GM19043 (cell line): ENCODE measurements at regions not wholly inside any gene's neighbourhood (a gene's known extent, or its start where the extent isn't known, plus 50 kb on each side); places are given as distances from the start of the nearest gene placed in this dataset.

ENCODE experiments used
- ATAC-seq: cut with Tn5 transposase; IDR thresholded peaks from one replicate; pipeline ENCODE4 v1.9.1; 2021; ENCODE audit warnings: low read depth; ENCODE audit not compliant: unreplicated experiment

GRCh38 chr10:4512671-4513240 lies 313.3 kb upstream of the AKR1E2 start:
- ATAC-seq, result no peak

- no peak for ATAC-seq
Observed at GRCh38 chr10:4512196-4512595, 313.8 kb upstream of the AKR1E2 start.

DNA sequence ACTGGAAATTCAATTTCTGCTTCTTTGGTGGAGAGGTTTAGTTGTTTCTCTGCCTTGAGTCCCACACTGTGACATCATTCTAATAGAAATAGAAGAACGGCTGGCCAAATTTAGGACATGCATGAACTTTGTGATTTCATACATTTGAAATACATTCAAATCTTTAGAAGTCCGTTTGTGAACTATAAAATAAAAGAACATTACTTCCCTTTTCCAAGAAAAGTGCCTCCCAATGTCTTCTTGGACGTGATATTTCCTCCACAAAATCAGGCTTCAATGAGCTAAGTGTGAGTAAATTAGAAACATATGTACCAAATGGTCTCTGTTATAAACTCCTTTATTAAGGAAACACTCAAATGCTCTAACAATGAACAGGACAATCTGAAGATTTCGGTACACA lies 314.5 kb upstream of the AKR1E2 start:
- no peak for ATAC-seq

- no peak for ATAC-seq
Observed at GRCh38 chr10:4509405-4509804, 316.6 kb upstream of the AKR1E2 start.

- ATAC-seq, result no peak
Observed at GRCh38 chr10:4506095-4506494, 319.9 kb upstream of the AKR1E2 start.

GRCh38 chr10:4504550-4504949 lies 321.5 kb upstream of the AKR1E2 start:
- ATAC-seq, result no peak

DNA sequence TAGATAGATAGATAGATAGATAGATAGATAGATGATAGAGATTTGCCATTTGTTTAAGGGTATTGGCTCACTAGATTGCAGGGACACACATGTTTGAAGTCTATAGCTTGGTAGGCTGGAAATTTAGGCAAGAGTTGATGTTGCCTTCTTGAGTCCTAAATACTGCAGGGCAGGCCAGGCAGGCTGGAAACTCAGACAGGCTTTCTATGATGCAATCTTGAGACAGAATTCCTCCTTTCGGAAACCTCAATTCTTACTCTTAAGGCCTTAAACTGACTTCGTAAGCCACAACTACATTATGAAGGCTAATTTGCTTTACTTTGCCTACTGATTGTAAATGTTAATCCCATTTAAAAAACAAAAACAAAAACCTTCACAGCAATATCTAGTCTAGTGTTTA lies 322.9 kb upstream of the AKR1E2 start:
- ATAC-seq, result no peak

DNA sequence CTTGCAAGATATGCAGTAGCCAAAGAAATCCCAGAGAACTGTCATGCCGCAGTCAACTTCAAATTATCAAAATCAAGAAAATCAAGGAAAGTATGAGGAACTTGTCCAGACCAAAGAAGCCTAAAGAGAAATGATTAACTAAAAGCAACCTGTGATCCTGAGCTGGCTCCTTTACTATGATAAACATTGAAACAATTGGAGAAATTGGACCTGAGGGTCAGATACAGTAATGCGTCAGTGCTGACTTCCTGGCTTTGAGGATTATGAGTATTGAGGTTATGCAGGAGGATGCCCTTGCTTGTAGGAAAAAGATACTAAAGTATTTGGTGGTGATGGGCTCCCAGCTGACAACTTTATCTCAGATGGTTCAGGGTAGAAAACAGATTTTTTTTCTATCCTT lies 324.7 kb upstream of the AKR1E2 start:
- no peak for ATAC-seq

DNA sequence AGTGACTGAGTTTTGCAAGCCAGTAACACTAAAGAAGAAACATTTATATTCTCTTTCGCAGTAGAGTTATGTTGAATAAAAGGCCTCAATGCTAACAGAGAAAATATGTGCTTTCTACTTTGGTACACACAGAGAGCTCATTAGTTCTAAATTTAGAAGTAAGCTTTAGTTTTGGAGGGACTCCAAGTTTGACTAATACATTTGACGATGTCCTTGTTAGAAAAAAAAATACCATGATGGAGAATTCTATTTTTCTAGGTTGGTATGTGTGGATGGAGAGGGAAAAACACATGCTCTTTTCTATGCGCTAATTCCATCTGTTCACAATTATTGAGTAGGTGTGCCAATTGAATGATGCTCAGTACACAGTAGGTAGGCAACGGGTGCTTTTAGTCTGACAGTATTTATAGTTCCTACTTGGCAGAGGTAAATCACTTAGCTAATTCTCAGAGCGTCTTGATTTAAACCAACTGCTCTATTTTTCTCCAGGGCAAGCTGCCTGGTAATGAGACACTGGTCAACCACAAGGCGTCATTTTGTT lies 327.2 kb upstream of the AKR1E2 start:
- no peak for ATAC-seq

DNA sequence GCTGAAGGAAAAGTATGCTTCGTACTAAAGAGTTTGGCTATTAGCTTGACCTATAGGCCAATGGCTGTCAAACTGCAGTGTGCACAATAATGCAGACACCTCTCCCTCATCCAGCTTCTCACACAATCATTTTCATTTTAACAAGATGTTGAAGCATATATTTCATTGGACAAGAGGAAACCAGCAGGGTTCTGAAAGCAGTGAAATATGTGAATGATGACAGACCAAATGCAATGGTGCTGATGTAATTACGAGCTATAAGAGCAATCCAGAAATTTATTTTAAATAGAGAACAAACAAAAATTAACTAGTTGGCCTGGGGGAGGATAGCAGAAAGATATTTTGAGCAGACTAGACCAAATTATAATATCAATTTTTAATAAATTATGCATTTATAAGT lies 331.5 kb upstream of the AKR1E2 start:
- no peak for ATAC-seq

DNA sequence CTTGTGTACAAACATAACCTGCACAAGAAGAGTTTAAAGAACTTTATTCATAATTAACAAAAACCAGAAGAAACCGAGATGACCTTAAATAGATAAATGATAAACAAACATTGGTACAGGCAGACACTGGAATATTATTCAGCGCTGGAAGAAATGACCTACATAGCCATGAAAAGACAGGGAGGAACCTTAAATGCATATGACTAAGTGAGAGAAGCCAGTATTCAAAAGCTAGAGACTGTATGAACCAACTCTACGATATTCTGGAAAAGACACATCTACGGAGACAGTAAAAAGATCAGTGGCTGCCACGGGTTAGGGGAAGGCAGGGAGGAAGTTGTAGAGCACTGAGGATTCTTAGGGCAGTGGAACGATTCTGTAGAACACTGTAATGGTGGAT lies 333.8 kb upstream of the AKR1E2 start:
- no peak for ATAC-seq

DNA sequence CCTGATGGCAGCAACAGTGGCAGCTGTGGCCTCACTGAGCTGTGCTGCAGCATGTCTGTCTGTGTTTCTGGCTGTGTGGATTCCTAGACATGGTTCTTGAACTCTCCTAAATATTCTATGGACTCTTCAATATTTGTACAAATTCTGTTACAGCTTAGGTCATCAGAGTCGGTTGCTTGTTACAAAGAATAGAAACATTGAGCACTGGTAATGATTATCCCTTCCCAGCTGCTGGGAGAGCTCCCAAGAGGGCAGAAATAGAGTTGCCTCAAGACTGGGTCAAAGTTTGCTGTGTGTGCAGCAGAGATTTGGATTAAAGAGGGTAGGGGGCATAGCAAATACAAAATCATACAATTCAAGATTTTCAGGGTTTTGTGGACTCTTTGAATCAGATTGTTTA lies 337.1 kb upstream of the AKR1E2 start:
- no peak for ATAC-seq

- ATAC-seq, result no peak
Observed at GRCh38 chr10:4485636-4486035, 340.4 kb upstream of the AKR1E2 start.

GRCh38 chr10:4483811-4484210 lies 342.2 kb upstream of the AKR1E2 start:
- ATAC-seq, result no peak

DNA sequence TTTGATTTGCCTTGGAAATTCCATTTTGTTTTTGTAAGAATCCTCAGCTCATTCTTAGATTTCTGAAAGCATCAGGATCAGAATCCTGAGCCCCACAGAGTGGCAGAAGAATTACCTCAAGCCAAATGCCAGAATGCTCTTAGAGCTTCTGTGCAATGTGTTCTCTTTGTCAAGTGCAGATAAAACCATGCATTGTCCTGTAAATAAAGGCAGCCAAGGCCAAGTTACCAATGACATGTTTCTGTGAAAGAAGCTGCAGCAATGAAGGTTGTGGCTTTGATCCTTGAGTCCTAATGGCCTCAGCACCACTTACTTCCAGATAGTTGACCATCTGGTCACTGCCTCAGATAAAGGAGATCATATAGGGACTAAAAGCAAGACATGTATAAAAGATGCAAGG lies 343.3 kb upstream of the AKR1E2 start:
- ATAC-seq, result no peak

GRCh38 chr10:4481192-4481591 lies 344.8 kb upstream of the AKR1E2 start:
- ATAC-seq, result no peak

- ATAC-seq, result no peak
Observed at GRCh38 chr10:4479342-4479741, 346.7 kb upstream of the AKR1E2 start.

DNA sequence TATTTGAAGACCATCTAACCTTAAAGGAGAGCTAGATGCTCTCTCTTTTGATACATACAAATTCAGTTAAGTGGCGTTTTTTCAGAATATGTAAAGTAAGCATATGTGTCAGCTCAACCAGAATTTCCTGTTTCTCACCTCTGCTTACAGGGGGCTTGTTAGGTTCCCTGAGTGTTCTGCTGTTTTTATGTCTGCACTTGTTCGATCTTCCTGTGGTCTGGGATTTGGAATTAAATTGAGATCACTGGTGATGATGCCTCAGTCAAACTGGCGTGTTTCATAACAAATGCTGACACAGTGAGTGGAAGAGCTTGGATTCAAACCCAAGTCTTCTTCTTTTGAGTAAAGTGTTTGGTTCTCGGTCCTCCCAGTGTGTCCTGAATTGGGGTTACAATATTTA lies 348.3 kb upstream of the AKR1E2 start:
- no peak for ATAC-seq

- no peak for ATAC-seq
Observed at GRCh38 chr10:4475827-4476490, 350.0 kb upstream of the AKR1E2 start.

- ATAC-seq, result no peak
Observed at GRCh38 chr10:4474829-4475228, 351.2 kb upstream of the AKR1E2 start.

DNA sequence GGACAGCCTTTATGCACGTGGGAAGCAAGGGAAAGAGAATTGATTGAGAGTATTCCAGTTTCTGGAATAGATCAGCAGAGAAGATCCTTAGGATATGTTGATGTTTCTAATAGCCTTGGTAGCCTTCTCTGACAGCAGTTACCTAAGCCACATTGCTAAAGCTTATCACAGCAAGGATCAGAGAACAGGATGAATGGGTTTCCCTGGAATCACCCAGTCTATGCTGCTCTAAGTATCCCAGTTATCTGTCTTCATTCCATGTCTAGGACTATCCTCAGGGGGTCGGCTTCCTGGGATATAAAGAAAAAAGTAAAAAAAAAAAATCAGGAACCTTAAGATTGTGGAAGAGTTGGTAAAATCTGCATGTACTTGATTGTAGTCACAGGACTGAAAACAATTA lies 352.0 kb upstream of the AKR1E2 start:
- ATAC-seq, result no peak

GRCh38 chr10:4472190-4472904 lies 353.7 kb upstream of the AKR1E2 start:
- ATAC-seq, result no peak
